Stimulated activated CD4-positive, alpha-beta T cell treated with anti-CD3 and anti-CD28 coated beads, Interleukin-2, amount 100 ng/mL, for 48 hours (primary cell): ENCODE measurements at regions not wholly inside any gene's neighbourhood (a gene's known extent, or its start where the extent isn't known, plus 50 kb on each side); places are given as distances from the start of the nearest gene placed in this dataset.

Experiments
- DNase-seq, 2 donors: peaks; one replicate each; pipeline ENCODE4 v3.0.0-alpha.2; 2020

GRCh38 chr18:24530630-24531111, 70.2 kb downstream of the HRH4 start:
- DNase-seq, result no peak

GRCh38 chr18:24534271-24534670, 73.8 kb downstream of the HRH4 start:
- DNase-seq, result no peak

- no peak for DNase-seq
Measured at GRCh38 chr18:24534737-24535136, 74.3 kb downstream of the HRH4 start.

- DNase-seq, result no peak
Measured at GRCh38 chr18:24535527-24536295, 75.3 kb downstream of the HRH4 start.

- no peak for DNase-seq
Measured at GRCh38 chr18:24536326-24536725, 75.9 kb downstream of the HRH4 start.

GRCh38 chr18:24536834-24537233, 76.4 kb downstream of the HRH4 start:
- no peak for DNase-seq

- no peak for DNase-seq
Measured at GRCh38 chr18:24538414-24539264, 78.2 kb downstream of the HRH4 start.

GRCh38 chr18:24539866-24540617, 79.6 kb downstream of the HRH4 start:
- no peak for DNase-seq

- no peak for DNase-seq
Measured at GRCh38 chr18:24540896-24541295, 80.5 kb downstream of the HRH4 start.

- no peak for DNase-seq
Measured at GRCh38 chr18:24543086-24543794, 82.8 kb downstream of the HRH4 start.

- DNase-seq, result no peak
Measured at GRCh38 chr18:24543795-24544498, 83.5 kb downstream of the HRH4 start.

- no peak for DNase-seq
Measured at GRCh38 chr18:24544949-24545348, 84.5 kb downstream of the HRH4 start.

- no peak for DNase-seq
Measured at GRCh38 chr18:24545651-24546050, 85.2 kb downstream of the HRH4 start.

- no peak for DNase-seq
Measured at GRCh38 chr18:24546307-24546706, 85.9 kb downstream of the HRH4 start.

GRCh38 chr18:24548583-24548982, 88.1 kb downstream of the HRH4 start:
- DNase-seq, result no peak

GRCh38 chr18:24552218-24552617, 91.8 kb downstream of the HRH4 start:
- DNase-seq, result no peak

GRCh38 chr18:24553571-24554285, 93.3 kb downstream of the HRH4 start:
- DNase-seq, result no peak

- DNase-seq, result no peak
Measured at GRCh38 chr18:24558403-24558802, 98.0 kb downstream of the HRH4 start.

- DNase-seq, result no peak
Measured at GRCh38 chr18:24559526-24559925, 99.1 kb downstream of the HRH4 start.

GRCh38 chr18:24560511-24560981, 100.1 kb downstream of the HRH4 start:
- DNase-seq, result no peak

- DNase-seq, result no peak
Measured at GRCh38 chr18:24561369-24561965, 101.0 kb downstream of the HRH4 start.
